ENCODE measurements at regions not wholly inside any gene's neighbourhood (a gene's known extent, or its start where the extent isn't known, plus 50 kb on each side); places are given as distances from the start of the nearest gene placed in this dataset.

DNA sequence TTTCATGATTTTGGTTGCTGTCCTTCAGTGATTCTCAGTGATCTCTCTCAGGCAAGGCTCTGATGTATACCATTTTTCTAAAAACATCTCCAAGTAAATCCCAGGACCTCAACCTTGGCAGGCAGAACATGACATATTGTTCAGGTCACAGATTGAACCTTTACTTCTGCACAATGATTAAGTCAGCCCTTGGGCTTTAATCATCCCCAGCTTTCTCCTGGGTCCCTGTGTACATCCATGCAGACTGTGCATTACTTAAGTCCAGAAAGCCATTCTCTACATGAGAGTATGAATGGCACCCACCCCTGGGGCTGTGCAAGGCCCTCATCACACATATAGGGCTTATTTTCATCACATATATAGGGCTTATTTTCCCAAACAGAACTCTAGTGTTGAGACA, 58.7 kb upstream of the ADAMTS3 start:
- TF ChIP-seq YBX1 (IDR thresholded peaks at IDR 0.05) (no peak), CREM (IDR thresholded peaks at IDR 0.05; ENCODE audit: low read depth) (no peak), XRCC5 (IDR thresholded peaks at IDR 0.05; ENCODE audit: low read depth, low read length) (no peak), POLR2G (IDR thresholded peaks at IDR 0.05; ENCODE audit: low read depth, low read length) (no peak)
- TF ChIP-seq, protein P1, sequence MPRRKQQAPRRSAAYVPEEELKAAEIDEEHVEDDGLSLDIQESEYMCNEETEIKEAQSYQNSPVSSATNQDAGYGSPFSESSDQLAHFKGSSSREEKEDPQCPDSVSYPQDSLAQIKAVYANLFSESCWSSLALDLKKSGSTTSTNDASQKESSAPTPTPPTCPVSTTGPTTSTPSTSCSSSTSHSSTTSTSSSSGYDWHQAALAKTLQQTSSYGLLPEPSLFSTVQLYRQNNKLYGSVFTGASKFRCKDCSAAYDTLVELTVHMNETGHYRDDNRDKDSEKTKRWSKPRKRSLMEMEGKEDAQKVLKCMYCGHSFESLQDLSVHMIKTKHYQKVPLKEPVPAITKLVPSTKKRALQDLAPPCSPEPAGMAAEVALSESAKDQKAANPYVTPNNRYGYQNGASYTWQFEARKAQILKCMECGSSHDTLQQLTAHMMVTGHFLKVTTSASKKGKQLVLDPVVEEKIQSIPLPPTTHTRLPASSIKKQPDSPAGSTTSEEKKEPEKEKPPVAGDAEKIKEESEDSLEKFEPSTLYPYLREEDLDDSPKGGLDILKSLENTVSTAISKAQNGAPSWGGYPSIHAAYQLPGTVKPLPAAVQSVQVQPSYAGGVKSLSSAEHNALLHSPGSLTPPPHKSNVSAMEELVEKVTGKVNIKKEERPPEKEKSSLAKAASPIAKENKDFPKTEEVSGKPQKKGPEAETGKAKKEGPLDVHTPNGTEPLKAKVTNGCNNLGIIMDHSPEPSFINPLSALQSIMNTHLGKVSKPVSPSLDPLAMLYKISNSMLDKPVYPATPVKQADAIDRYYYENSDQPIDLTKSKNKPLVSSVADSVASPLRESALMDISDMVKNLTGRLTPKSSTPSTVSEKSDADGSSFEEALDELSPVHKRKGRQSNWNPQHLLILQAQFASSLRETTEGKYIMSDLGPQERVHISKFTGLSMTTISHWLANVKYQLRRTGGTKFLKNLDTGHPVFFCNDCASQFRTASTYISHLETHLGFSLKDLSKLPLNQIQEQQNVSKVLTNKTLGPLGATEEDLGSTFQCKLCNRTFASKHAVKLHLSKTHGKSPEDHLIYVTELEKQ (CRISPR knock-in tag; IDR thresholded peaks at IDR 0.05) = no peak
